Panc1 (cell line): ENCODE measurements at regions not wholly inside any gene's neighbourhood (a gene's known extent, or its start where the extent isn't known, plus 50 kb on each side); places are given as distances from the start of the nearest gene placed in this dataset.

Experiments
- ATAC-seq: fragments of 200-7000 bp; cut with Tn5 transposase; 2 replicates; pipeline ENCODE4 v1.9.1; 2020; ENCODE audit warnings: mild to moderate bottlenecking, moderate library complexity
- BruUV-seq: library from RNA; stranded (reverse); fragments of 400-500 nt; replicated peaks from 2 replicates; lab custom pipeline; 2021; lab: Mats Ljungman, UMichigan
- CTCF ChIA-PET: fragments of 300-600 bp; sonication (Branson Sonifier 250); formaldehyde crosslinking; loops from one replicate; lab custom pipeline; 2022; ENCODE audit warnings: antibody characterized with exemption; lab: Charles Lee
- POLR2A ChIA-PET: fragments of 300-600 bp; sonication (Branson Sonifier 250); formaldehyde crosslinking; loops from one replicate; lab custom pipeline; 2022; ENCODE audit warnings: antibody characterized with exemption; lab: Charles Lee
- DNase-seq: peaks from one replicate; pipeline ENCODE4 v3.0.0-alpha.2; 2010; ENCODE audit warnings: low read depth, low spot score
- H3K27ac ChIP-seq: 2 replicates; pipeline ENCODE4 v1.5.1; 2011; ENCODE audit warnings: mild to moderate bottlenecking, low read length, inconsistent platforms
- H3K27me3 ChIP-seq: fragments of 200-500 bp; sonication (Bioruptor generic); 2 replicates; pipeline ENCODE4 v1.6.0; 2014; ENCODE audit warnings: low read length, inconsistent platforms; ENCODE audit not compliant: control insufficient read depth, insufficient read depth
- H3K36me3 ChIP-seq: fragments of 200-500 bp; sonication (Bioruptor generic); 2 replicates; pipeline ENCODE4 v1.5.1; 2014; ENCODE audit warnings: inconsistent platforms, mild to moderate bottlenecking, low read length, moderate library complexity; ENCODE audit not compliant: control insufficient read depth, insufficient read depth
- H3K4me1 ChIP-seq: 2 replicates; pipeline ENCODE4 v1.5.1; 2011; ENCODE audit warnings: inconsistent platforms, mild to moderate bottlenecking, low read length, moderate library complexity; ENCODE audit not compliant: control insufficient read depth, insufficient read depth
- H3K4me3 ChIP-seq, 2 experiments: 2 replicates each; pipeline ENCODE4 v1.5.1; 2011 to 2012; ENCODE audit warnings: low read depth in 2 of 2, low read length in 2 of 2, mild to moderate bottlenecking in 2 of 2, inconsistent platforms in 1 of 2, moderate library complexity in 1 of 2
- H3K9me3 ChIP-seq: fragments of 200-500 bp; sonication (Bioruptor generic); 2 replicates; pipeline ENCODE4 v1.5.1; 2014; ENCODE audit warnings: low read depth, mild to moderate bottlenecking, inconsistent platforms, low read length, moderate library complexity; ENCODE audit not compliant: control insufficient read depth, insufficient read depth
- CTCF ChIP-seq: fragments of 450-650 bp; IDR thresholded peaks from 2 replicates; pipeline ENCODE4 v1.5.1; 2017; ENCODE audit warnings: mild to moderate bottlenecking
- POLR2AphosphoS5 ChIP-seq: IDR thresholded peaks from 2 replicates; pipeline ENCODE4 v1.6.1; 2012; ENCODE audit warnings: mild to moderate bottlenecking, low read depth, low read length, moderate library complexity
- REST ChIP-seq, 2 experiments: IDR thresholded peaks; 2 replicates each; pipeline ENCODE4 v1.6.1; 2011 to 2012; ENCODE audit warnings: low read depth in 2 of 2, control low read depth in 1 of 2, low read length in 1 of 2, mild to moderate bottlenecking in 1 of 2, moderate library complexity in 1 of 2; ENCODE audit not compliant: insufficient read depth in 1 of 2
- SIN3A ChIP-seq: IDR thresholded peaks from 2 replicates; pipeline ENCODE4 v1.6.1; 2012; ENCODE audit warnings: low read depth, mild to moderate bottlenecking, low read length, moderate library complexity, borderline replicate concordance; ENCODE audit not compliant: insufficient read depth
- TCF7L2 ChIP-seq: IDR thresholded peaks from 2 replicates; pipeline ENCODE4 v1.6.1; 2011; ENCODE audit warnings: mild to moderate bottlenecking, low read depth, low read length, inconsistent platforms
- in situ Hi-C: cut with HindIII; loops from 2 replicates; pipeline ENCODE4 v1.10.0; 2016; ENCODE audit warnings: low sequenced_read_pairs, low pct_unique_long_range_greater_than_20kb
- intact Hi-C: fragments of 100-400 bp; cut with micrococcal nuclease; formaldehyde crosslinking; loops from one replicate; pipeline ENCODE4 v1.10.0; 2022; ENCODE audit not compliant: unreplicated experiment

DNA sequence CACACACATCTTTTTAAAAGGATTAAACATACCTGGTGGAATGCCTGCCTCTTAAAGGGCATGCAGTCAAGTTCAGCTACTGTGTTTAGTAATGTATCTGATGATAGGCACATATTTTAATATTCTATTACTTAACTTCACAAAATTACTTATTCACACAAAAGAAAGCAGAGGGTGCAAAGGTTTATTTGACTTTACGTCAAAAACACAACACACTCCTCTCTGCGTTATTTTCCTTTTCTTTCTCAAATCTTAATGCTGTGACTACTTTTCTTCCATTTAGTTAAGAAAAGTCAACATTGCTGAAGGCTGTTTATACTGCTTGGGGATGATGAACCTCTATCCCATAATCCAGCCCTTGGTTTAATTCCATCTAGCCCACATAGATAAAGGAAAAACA is 127.9 kb upstream of the ST6GAL2 start:
- Histone ChIP-seq H3K4me1 (no peaks in the 10 kb centered on the region), H3K4me3 (no peak overlapping the region), H3K36me3 (no peaks in the 10 kb centered on the region), H3K9me3 (no peaks in the 10 kb centered on the region), H3K27me3 (no peaks in the 10 kb centered on the region), H3K27ac (no peak overlapping the region)
- CTCF ChIA-PET = no interaction called here
- no TSS peak for BruUV-seq
- in situ Hi-C loops (no loop called here), intact Hi-C loops (no loop called here)
- POLR2A ChIA-PET = no interaction called here
- TF ChIP-seq POLR2AphosphoS5 (no peak), CTCF (no peak), SIN3A (no peak)
- no peak for ATAC-seq
- no peak for DNase-seq

DNA sequence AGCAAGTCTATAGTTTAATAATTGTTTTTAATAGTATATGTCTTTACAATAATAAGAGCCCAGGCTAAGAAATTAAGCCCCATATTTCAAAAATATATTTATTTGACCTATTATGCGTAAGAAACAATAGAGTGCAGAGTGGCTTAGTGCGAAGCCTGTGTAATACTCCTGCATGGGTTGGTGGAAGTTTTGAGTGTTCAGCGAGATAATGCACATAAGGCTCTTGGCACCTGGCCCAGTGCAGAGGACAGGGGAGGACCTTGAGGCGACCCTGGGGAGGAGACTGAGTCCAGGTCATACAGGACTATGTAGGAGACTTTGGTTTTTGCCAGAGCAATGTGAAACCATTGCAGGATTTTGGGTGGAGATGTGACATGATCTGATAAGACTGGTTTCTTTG is 132.4 kb upstream of the ST6GAL2 start:
- CTCF ChIA-PET = no interaction called here
- no peak overlapping the region for H3K4me3 ChIP-seq
- intact Hi-C loops = no loop called here
- TF ChIP-seq TCF7L2 = no peak
- no peak for TF ChIP-seq REST (IDR thresholded peaks at IDR 0.05; ENCODE audit: insufficient read depth in 1 of 2, low read depth in 2 of 2, low read length in 1 of 2)
- no peak for TF ChIP-seq SIN3A
- TF ChIP-seq POLR2AphosphoS5 = no peak
- TF ChIP-seq CTCF = no peak
- in situ Hi-C loops = no loop called here
- H3K9me3 ChIP-seq = no peaks in the 10 kb centered on the region
- ATAC-seq (no peak), DNase-seq (no peak)
- H3K4me1 ChIP-seq = no peaks in the 10 kb centered on the region
- POLR2A ChIA-PET = no interaction called here
- no peaks in the 10 kb centered on the region for H3K27me3 ChIP-seq
- no peaks in the 10 kb centered on the region for H3K36me3 ChIP-seq
- no TSS peak for BruUV-seq
- H3K27ac ChIP-seq = no peak overlapping the region
